ENCODE measurements at regions not wholly inside any gene's neighbourhood (a gene's known extent, or its start where the extent isn't known, plus 50 kb on each side); places are given as distances from the start of the nearest gene placed in this dataset.

- no peak overlapping the region for H3K27ac Mint-ChIP-seq
- CTCF ChIA-PET: no interaction called here
- intact Hi-C loops (cut with micrococcal nuclease): no loop called here
Measured at GRCh38 chr9:11338130-11338529, 725.3 kb upstream of the PTPRD start.

GRCh38 chr9:11340654-11341053 lies 727.9 kb upstream of the PTPRD start:
- DNase-seq (no peak), ATAC-seq (no peak)
- ChIA-PET POLR2A (no interaction called here), CTCF (no interaction called here)
- no peak overlapping the region for H3K4me3 Mint-ChIP-seq
- no peaks in the 10 kb centered on the region for H3K27me3 Mint-ChIP-seq
- H3K4me1 Mint-ChIP-seq (ENCODE audit: low read depth): no peaks in the 10 kb centered on the region
- H3K9me3 Mint-ChIP-seq: peaks cover 15% of the 10 kb centered on the region
- H3K36me3 Mint-ChIP-seq (ENCODE audit: low read depth): no peaks in the 10 kb centered on the region
- no peak overlapping the region for H3K27ac Mint-ChIP-seq
- intact Hi-C loops (cut with micrococcal nuclease): no loop called here
- TF ChIP-seq, protein P1, sequence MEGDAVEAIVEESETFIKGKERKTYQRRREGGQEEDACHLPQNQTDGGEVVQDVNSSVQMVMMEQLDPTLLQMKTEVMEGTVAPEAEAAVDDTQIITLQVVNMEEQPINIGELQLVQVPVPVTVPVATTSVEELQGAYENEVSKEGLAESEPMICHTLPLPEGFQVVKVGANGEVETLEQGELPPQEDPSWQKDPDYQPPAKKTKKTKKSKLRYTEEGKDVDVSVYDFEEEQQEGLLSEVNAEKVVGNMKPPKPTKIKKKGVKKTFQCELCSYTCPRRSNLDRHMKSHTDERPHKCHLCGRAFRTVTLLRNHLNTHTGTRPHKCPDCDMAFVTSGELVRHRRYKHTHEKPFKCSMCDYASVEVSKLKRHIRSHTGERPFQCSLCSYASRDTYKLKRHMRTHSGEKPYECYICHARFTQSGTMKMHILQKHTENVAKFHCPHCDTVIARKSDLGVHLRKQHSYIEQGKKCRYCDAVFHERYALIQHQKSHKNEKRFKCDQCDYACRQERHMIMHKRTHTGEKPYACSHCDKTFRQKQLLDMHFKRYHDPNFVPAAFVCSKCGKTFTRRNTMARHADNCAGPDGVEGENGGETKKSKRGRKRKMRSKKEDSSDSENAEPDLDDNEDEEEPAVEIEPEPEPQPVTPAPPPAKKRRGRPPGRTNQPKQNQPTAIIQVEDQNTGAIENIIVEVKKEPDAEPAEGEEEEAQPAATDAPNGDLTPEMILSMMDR (IDR thresholded peaks at IDR 0.05): no peak

More at GRCh38 chr9:11338130-11338529, 725.3 kb upstream of the PTPRD start:
- POLR2A ChIA-PET: no interaction called here
- ATAC-seq: no peak
- DNase-seq: no peak
- Mint-ChIP-seq H3K9me3 (peaks cover 11% of the 10 kb centered on the region), H3K27me3 (no peaks in the 10 kb centered on the region), H3K36me3 (ENCODE audit: low read depth) (no peaks in the 10 kb centered on the region), H3K4me3 (no peak overlapping the region), H3K4me1 (ENCODE audit: low read depth) (no peaks in the 10 kb centered on the region)
- TF ChIP-seq, protein P1 (IDR thresholded peaks at IDR 0.05): no peak

- CTCF ChIA-PET: no interaction called here
- intact Hi-C loops (cut with micrococcal nuclease): no loop called here
- no peak for ATAC-seq
Measured at GRCh38 chr9:11347437-11347836, 734.6 kb upstream of the PTPRD start.

DNA sequence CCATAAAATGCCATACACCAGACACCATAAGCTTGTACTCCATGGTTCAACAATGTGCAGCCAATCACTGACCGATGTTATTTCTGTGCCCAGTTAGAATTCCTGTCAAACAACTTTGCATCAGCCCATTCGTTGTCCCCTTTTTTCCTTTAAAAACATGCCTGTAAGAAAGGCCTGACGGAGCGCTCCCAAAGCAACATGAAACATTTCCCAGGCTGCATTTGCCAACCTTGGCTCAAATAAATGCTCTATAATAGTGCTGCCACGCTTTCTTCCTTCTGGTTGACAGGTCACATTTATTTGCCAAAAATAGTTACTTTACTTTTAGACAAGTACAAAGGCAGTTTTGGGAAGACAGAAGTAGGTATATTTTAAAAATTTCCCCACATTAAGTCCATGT lies 735.6 kb upstream of the PTPRD start:
- ATAC-seq (no peak), DNase-seq (no peak)
- ChIA-PET POLR2A (no interaction called here), CTCF (no interaction called here)
- Mint-ChIP-seq H3K4me3 (no peak overlapping the region), H3K4me1 (ENCODE audit: low read depth) (no peaks in the 10 kb centered on the region), H3K36me3 (ENCODE audit: low read depth) (no peaks in the 10 kb centered on the region), H3K9me3 (peaks cover 17% of the 10 kb centered on the region), H3K27me3 (no peaks in the 10 kb centered on the region), H3K27ac (no peak overlapping the region)
- TF ChIP-seq, protein P1 (IDR thresholded peaks at IDR 0.05): no peak
- intact Hi-C loops (cut with micrococcal nuclease): no loop called here

More at GRCh38 chr9:11347437-11347836, 734.6 kb upstream of the PTPRD start:
- Mint-ChIP-seq H3K27ac (no peak overlapping the region), H3K4me3 (no peak overlapping the region), H3K4me1 (ENCODE audit: low read depth) (no peaks in the 10 kb centered on the region), H3K27me3 (no peaks in the 10 kb centered on the region), H3K9me3 (peaks cover 17% of the 10 kb centered on the region), H3K36me3 (ENCODE audit: low read depth) (no peaks in the 10 kb centered on the region)
- DNase-seq: no peak
- TF ChIP-seq, protein P1 (IDR thresholded peaks at IDR 0.05): no peak
- POLR2A ChIA-PET: no interaction called here

- H3K9me3 Mint-ChIP-seq: peaks cover 17% of the 10 kb centered on the region
- no peak overlapping the region for H3K4me3 Mint-ChIP-seq
- no peaks in the 10 kb centered on the region for H3K36me3 Mint-ChIP-seq (ENCODE audit: low read depth)
- H3K27ac Mint-ChIP-seq: no peak overlapping the region
- ChIA-PET CTCF (no interaction called here), POLR2A (no interaction called here)
- ATAC-seq (no peak), DNase-seq (no peak)
- no peaks in the 10 kb centered on the region for H3K27me3 Mint-ChIP-seq
- intact Hi-C loops (cut with micrococcal nuclease): no loop called here
- TF ChIP-seq, protein P1 (IDR thresholded peaks at IDR 0.05): no peak
- no peaks in the 10 kb centered on the region for H3K4me1 Mint-ChIP-seq (ENCODE audit: low read depth)
Measured at GRCh38 chr9:11349187-11349586, 736.4 kb upstream of the PTPRD start.

Data from activated CD8-positive, alpha-beta T cell treated with anti-CD3 and anti-CD28 coated beads for 36 hours (primary cell).